Fibroblast of skin of right biceps (primary cell): ENCODE measurements at regions not wholly inside any gene's neighbourhood (a gene's known extent, or its start where the extent isn't known, plus 50 kb on each side); places are given as distances from the start of the nearest gene placed in this dataset.
"Not testable (repeated sequence)": the region's sequence is repeated elsewhere in the genome, so short reads cannot be mapped to it uniquely, and the experiment has no call there.

Experiments
- DNase-seq: peaks from one replicate; pipeline ENCODE4 v3.0.0-alpha.2; 2013

DNA sequence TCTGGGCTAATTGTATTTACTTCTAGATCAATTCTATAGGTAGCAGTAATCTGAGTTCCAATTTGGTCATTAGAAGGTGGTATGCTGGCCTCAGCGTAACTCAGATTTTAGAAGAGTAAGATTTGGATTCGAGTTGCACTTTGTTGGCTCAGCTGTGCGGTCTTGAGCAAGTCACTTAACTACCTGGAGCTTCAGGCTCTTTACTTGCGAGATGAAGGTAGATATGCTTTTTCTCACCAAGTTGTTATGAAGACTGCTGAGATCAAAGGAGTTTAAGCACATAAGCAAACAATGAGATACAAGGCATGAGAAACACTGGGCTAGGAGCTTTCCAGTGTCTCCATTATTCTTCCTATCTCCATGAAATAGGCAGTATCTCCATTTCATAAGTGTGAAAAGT is 133.8 kb upstream of the RANBP3L start:
- no peak for DNase-seq

DNA sequence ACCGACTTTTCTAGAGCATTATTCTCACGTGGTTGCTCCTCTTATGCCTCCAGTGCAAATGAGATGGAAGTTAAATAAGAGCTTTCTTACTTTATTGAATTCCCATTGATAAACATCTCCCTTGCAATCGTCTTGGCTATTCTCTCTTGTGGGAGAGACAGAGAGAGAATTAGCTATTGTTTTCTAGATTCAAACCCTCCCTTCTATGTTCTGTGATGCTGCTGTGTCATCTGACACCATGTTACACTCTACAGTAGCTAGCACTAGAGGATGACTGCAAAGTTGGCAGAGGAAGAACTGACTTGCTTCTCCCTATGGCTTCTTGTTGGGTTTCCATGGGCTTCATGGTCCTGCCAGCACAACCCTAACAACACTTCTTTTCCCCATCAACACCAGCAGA is 134.6 kb upstream of the RANBP3L start:
- no peak for DNase-seq

DNA sequence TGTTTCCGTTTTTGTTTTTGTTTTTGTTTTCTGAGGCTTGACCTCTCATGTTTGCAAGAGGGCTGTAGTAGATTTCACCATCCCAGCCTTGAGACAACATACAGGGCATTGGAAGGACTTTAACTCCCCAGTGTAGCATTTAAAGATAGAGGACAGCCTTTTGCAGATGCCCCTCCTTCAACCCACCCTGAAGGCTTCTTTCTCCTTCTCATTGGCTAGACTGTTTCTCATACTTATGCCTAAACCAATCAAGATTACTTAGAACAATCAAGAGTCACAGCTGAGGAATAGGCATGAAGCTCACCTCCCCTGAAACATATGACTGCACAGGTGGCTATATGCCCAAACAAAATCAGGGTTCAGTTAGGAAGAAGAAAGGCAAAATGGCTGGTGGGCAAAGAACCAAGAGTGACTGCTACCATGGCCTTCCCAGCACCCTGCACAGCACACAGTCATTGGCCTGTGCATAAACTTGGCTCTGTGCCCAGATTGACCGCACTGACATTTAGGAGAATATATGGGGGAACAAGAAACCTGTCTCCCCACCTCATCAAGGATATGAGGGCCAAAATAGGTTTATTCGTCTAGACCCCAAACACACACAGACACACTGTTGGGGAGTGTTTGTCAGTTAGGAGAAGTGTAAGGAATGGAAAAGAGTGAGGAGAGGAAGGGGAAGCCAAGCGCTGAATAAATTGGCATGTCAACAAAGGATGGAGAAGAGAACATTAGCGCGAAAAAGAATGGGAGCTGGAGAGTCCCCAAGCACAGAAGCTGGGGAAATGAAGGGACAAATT is 137.3 kb upstream of the RANBP3L start:
- DNase-seq, result no peak

DNA sequence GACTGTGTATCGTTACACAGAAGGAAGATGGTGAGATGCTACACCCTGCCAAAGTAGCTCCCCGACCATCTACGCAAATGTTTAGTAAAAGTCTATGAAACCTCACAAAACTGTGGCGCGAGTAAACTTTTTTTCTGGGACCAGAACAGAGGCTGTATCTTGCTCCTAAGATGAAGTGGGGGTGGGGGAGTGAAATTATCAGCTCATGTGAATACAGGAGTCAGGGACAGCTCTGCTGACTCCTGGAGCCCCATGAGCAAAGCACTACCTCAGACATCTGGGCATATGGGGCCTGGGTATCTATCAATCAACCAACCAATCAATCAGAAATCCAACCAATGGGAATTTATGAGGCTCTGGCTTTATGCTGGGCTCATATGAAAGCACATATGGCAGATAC is 138.6 kb upstream of the RANBP3L start:
- DNase-seq, result no peak

DNA sequence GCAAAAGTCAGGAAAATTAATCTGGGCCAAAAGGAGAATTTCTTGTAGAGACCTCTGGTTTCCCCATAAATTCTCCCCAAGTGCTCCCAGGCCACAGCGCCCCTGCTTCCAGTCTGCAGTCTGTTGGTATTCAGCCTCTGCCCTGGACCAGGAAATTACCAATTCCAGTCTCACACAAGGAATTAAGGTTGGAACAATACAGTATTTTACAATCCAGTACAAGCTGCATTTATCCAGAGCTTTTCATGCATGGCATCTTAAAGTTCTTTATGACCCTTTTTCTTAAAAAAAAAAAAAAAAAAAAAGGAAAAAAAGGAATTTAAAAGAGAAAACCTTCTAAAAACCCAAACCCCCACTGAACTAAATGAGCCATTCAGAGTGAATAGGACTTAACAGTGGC is 139.6 kb upstream of the RANBP3L start:
- no peak for DNase-seq

DNA sequence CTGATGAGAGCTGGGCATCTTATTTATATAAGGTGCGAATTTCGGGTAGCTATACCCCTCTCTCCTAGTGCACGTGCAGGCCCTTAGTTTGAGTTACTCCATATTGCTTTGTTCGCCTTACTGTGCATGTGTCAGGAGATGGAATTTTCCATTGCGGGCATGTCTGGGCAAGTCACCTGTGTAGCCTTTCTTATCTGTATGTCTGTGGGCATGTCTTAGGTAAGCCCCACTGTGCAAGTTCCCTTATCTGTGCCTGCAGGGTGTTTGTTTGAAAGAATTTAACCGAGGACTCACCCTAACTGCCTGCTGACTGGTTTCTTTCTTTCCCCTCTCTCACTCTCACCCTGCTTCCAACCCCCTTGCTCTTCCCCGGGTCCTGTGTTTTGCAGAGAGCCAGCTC is 140.7 kb upstream of the RANBP3L start:
- DNase-seq, result no peak

DNA sequence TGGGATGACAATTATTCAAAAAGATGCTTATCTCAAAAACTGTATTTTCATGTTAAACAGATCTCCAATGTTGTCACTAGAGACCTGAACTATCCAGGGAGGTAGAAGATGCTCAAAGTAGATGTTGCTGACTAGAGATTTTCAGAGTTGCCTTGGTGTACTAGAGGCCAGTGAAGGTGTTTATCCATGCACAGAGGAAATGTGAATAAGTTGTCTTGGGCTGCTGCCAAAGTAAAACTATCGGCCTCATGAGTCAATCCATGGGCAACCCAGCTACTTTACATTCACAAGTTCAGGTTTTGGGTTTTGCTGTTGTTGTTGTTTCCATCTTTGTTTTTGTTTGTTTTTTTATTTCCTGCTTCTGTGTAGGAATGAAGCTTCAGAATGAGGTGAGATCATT is 141.1 kb upstream of the RANBP3L start:
- peak; percentile 76 for DNase-seq

DNA sequence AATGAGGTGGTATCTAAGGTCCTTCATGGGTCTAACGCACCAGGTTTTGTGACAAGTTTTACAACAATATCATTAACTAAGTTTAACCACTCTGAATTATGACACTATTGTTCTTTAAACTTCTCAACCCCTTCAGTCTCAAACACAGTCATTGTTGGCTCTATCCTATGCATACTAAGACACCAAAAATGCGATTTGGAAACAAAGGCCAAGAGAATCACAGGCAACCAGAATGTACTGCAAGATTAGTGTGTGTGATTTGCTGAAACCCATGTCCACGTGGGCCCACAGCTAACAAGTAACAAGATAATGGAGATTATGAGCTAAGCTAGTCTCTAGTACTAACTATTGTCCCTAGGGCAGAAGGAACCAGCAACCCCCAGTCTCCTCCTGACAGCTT is 142.2 kb upstream of the RANBP3L start:
- no peak for DNase-seq

DNA sequence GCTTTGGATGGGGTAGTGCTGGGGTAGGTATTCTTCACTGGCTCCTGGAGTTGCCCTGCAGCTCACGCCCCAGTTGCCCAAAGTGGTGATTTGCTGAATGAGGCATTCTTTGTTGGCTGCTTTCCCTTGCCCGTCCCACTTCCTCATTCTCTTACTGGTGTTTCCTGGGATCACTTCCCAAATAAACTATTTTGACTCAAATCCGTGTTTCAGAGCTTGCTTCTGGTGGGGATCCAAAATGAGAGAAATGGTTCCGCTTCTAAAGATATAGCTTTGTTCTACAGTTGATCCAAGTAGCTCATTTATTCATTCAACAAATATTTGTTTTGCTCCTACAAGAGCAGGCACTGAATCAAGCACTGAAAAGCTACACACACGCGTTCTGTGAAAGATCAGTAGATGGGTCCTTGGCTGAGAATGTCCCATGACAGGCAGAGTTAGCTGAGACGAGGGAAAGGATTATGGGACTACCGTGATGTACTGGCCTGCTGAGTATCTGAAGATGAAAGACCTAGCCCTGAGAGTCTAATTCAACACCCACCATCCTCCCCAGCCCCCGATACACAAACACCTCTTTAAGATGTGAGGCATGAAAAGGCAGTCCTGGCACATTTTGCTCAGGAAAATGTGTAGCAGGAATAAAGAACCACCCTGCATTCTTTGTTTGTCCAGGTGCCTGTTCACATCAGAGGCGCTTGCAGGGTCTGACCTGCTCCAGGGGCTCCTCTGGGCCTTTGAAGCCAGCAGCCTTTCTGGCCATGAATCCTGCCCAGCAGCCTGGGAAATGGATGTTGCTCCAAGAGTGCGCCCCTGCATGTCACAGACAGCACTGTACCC is 143.1 kb upstream of the RANBP3L start:
- peak; percentile 28 for DNase-seq

DNA sequence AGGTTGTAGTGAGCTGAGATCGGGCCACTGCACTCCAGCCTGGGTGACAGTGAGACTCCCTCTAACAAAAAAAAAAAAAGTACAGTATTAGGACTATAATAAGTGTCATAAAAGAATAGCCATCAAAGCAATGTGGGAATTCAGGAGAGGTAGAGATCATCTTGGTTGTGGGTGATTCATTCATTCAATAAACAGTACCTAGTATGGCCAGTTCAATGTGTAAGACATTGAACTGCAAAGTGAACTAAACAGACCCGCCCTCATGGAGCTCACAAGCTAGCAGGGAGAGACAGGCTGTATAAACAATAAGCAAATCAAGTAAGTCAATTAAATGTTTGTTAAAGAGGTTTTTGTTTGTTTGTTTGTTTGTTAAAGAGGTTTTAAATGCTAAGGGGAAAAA is 146.1 kb upstream of the RANBP3L start:
- no peak for DNase-seq

DNA sequence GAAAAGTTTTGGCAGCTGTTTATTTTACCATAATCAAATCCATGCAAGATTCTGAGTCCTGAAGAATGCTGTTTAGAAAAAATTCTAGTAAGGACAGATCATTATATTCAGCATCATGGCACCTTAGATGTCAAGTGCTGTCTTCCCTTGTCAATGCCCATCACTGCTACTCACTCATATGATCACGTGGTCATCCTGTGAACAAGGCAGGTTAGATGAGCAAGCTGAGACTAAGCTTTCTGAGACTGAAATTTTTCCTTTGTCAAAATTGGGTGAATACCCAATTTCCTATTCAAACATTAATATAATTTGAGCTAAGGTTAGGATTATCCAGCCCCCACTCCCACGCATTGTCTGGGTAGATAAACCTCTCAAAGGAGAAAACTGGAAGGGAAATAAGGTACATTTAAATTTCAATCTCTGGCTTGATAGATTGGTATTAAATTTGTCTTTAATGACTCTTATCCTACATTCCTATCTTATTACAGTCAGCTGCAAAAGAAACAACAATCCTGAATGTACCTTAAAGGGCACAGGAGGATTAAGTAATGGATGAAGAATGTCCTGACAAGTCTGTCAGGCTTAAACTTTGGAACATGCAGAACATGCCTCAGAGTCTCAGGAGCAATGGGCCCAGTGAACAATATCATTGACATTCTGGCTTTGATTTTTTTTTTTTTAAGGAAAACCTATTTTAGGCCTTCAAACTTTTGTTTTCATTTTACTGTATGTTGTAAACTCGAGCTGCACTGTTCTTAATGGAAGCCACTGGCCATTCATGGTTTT is 148.7 kb upstream of the RANBP3L start:
- DNase-seq, result peak; percentile 52

DNA sequence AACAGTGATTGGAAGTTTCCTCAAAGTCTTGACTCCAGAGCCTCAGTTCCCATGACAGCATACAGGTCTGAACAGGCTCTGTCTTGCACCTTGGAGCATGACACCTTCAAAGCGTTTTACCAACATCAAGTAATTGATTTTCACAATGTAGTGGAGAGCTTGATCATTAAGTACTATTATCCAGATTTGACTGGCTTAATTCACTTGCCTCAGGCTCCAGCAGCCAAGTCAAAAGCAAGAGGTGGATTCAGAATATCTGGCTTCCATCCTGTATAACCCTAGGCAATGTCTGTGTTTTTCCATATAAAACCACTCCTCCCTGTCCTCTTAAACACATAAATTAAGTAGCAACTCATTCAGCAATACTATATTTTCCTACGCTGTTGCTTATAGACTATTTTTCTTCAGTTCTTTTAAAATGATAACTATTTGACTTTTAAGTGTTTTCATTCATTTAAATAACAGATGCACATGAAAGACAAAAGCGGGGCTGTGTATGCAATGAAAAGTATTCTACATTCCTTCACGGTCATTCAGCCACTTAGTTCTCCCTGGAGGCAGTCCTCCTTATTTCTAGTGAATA is 150.8 kb upstream of the RANBP3L start:
- no peak for DNase-seq

DNA sequence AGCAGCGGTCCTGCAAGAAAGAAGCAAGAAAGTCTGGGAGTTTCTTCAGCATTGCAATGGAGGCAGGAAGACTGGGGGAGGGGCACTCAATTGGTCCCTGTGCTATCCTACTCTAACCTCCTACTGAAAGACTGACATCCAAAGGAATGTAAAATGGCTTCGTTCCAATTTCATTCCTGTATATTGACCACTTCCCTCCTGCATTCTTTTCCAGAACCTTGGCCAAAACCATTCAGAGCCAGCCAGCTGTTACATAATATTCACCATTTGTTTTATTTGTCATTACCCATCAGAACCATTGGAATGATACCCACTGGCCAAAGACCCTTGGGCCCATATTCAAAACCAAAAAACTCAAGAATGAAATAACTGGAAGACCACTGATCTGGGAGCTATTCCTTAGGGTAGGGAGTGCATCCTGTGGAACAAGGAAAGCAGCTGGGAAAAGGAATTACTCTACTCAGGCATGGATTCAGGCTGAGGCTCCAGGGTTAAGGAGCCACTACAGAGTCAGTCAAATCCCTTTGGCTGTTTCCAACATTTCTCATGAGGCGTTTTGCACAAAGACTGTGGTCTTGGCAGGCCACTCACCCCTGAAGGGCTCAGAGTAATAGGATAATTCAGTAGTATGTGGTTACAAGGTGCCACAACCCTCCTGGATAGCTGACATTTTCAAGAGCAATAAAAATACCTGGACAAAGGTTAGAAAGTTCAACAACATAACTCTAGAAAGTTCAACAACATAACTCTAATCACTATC is 148.7 kb upstream of the SLC1A3 start:
- peak; percentile 87 for DNase-seq

DNA sequence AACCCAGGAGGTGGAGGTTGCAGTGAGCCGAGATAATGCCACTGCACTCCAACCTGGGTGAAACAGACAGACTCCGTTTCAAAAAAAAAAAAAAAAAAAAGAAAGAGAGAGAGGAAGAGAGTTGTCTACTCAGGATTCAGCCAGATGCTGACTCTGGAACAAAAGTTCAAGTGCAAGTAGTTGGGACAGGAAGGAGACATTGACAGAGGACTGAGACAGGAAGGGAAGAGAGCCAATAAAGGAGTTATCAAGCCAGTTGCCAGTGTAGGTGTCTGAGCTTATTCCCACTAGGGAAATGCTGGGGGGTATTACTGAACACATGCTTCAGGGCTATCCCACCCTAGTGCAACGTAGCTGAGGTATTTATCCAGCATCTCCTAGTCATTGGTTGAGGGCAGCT is 147.7 kb upstream of the SLC1A3 start:
- DNase-seq, result no peak

DNA sequence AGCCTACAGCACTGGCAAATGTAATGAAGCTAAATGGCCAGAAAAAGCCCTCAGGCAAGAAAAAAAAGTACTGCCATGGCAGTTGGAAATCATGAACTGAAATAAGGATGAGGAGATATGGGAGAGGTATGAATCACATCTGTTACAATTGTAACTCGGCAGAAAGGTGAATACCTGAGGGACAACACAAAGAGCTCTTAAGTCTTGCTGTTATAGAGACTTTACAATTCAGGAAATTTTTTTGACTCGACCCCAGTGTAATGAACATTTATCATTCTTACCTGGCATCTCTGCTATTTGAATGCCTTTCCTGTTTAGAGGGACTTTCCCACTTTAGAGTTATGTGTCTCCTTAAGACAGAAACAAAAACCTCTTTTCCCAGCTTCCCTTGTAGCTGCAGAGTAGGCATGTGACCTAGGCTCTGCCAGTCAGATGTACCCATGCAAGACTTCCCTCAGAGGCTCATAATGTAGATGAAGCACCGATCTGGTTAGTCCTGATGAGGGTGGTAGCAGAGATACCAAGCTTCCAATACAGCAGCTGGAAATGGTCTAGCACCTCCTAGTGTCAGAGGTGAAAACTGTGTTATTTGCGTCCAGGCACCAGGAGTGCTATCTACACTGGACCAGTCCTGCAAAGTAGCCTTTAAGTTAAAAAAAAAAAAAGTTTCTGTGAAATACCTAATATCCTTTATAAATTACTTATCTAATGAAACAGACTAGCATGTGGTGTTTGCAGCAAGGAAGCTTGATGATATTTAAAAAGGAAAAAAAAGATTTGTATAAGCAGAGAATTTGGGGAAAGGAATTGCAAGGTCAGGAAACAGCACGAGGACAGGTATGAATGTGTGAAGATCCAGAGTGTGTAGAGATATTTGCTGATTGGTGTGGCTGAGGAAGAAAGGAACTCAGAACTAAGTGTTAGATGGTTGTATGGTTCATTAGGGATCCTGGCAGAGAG is 146.9 kb upstream of the SLC1A3 start:
- DNase-seq, result no peak

DNA sequence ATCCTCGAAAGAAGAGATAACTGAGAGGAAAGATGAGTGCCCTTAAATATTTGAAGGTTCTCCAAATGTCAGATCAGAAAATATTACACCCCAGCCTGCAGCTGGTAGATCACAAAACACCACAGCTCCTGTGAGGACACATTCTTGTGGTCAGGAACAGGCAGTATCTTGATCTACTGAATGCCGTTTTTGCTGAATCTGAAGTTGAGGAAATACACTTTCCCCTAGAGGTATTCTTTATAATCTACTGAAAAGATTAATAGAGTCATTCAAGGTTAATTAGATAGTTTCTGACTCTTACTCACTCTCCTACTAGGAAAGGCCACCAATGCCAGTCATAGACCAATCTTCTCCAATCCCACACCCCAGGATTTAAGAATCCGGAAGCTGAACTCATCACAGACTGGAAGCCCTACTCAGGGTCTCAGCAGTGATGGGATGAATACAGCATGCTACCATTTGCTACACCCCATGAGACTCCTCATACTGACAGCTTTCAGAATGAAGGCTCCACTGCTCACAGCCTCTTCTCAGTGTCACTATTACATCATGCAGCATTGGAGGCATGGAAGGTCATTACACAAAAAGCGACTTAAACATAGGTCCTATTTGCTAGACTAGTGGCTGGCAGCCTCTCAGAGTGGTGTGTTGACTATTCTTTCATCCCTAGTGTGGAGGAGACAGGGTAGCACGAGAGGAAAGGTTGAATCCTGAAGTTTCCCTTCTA is 143.9 kb upstream of the SLC1A3 start:
- DNase-seq, result peak; percentile 70

DNA sequence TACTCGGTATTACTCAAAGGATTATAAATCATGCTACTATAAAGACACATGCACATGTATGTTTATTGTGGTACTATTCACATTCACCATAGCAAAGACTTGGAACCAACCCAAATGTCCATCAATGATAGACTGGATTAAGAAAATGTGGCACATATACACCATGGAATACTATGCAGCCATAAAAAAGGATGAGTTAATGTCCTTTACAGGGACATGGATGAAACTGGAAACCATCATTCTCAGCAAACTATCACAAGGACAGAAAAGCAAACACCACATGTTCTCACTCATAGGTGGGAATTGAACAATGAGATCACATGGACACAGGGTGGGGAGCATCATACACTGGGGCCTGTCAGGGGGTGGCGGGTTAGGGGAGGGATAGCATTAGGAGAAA is 130.5 kb upstream of the SLC1A3 start:
- DNase-seq, result not testable (repeated sequence)

DNA sequence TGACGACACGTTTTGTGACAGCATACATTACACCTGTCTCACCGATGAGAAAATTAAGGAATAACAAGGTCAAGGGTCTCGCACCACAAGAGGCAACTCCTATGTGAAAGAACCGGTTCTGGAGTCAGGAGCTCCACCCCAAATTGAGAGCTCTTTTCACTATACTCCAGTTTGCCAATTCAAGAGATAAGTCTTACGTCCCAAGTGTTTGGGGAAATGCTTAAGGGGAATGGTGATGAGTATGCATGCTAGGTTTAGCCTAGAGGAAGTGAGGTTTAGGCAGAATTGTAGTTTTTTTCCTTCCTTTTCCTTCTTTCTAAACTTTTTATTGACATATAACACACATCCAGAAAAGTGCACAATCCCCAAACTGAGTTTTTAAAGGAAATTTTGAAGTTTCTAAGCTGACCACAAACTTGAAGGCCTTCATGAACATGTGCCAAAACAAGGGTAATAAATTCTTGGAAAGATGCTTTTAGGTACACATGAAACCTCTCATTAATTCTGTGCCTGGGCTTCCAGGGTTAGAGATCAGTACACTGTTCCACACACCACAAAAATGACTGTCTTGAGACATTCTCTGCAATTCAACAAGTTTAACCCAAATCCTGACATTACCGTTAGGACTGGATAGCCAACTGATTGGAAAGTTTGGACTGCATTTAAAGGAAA is 127.6 kb upstream of the SLC1A3 start:
- no peak for DNase-seq

DNA sequence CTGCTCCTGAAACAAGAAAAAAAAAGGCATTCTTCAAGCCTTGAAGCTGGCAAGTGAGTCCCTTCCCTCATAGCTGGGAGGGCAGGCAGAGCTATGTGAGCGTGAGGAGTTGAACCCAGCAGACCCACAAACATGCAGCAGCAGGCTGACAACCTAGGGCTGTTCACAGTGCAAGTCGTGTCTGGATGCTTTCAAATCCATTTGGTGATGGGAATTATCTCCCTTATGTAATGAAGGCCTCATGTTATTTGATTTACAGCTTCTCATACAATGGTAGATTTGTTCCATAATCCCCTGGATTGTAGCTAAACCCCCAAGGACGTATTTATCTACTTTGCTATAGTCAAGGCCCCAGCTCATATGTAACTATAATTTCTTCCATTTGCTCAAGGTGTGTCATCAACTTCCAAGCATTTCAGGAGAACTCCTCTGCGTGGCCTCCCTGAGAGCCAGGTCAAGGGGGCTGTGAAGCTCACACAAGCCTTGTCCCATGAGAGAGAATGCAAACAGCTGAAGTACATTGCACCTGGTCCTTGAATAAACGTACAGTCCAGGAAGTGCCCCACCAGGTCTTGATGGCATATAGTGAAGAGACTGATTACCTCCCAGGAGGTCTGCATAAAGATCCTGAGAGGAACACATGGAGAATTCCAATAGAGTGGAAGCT is 124.8 kb upstream of the SLC1A3 start:
- no peak for DNase-seq
